HG03280 (cell line): ENCODE measurements at regions not wholly inside any gene's neighbourhood (a gene's known extent, or its start where the extent isn't known, plus 50 kb on each side); places are given as distances from the start of the nearest gene placed in this dataset.
"Not testable (repeated sequence)": the region's sequence is repeated elsewhere in the genome, so short reads cannot be mapped to it uniquely, and the experiment has no call there.

ENCODE experiments used
- ATAC-seq: cut with Tn5 transposase; IDR thresholded peaks from one replicate; pipeline ENCODE4 v1.9.1; 2021; ENCODE audit warnings: mild to moderate bottlenecking, moderate library complexity; ENCODE audit not compliant: unreplicated experiment

- ATAC-seq = peak; percentile 97
These were observed 65.6 kb downstream of the UFM1 start for GRCh38 chr13:38415233-38415632.

DNA sequence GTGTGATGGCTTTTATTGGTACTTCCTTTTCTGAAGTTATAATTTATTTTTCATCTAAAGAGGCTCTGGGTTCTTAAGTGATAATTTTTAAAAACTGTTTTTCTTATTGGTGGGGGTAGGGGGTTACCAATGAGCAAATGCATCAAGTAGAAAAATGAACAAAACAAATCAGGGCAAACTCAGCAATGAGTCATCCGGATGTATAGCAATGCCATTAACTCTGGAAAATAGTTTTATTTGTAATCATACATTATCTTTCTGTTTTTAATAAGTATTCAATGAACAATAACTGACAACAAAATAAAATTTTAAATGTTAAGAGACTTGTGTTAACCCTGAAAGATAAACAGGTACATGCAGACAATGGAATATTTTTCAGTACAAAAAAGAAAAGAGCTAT, 67.6 kb downstream of the UFM1 start:
- ATAC-seq = no peak

GRCh38 chr13:38417727-38418126, 68.1 kb downstream of the UFM1 start:
- ATAC-seq = peak; percentile 41

- ATAC-seq = no peak
These were observed 68.6 kb downstream of the UFM1 start for GRCh38 chr13:38418286-38418685.

DNA sequence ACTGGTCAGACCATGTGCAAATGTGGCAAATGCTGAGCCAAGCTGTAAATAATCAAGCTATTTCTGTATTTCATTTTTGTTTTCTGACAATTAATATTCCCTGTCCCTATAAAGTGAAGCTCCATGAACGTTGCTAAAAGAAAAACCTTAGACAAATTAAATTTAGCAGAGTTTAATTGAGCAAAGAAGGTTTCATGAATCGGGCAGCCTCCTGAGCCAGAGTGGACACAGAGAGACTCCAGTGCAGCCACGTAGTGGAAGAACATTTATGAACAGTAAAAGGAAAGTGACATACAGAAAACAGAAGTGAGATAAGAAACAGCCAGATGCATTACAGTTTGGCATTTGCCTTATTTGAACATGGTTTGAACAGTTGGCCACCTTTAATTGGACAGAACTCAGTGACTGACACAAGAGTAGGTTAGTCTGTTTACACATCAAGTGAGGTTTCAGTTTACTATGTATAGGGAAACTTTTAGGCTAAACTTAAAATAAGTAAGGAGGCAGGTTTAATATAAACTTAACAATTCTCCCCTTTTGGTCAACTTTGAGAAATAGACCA, 69.7 kb downstream of the UFM1 start:
- peak; percentile 37 for ATAC-seq

DNA sequence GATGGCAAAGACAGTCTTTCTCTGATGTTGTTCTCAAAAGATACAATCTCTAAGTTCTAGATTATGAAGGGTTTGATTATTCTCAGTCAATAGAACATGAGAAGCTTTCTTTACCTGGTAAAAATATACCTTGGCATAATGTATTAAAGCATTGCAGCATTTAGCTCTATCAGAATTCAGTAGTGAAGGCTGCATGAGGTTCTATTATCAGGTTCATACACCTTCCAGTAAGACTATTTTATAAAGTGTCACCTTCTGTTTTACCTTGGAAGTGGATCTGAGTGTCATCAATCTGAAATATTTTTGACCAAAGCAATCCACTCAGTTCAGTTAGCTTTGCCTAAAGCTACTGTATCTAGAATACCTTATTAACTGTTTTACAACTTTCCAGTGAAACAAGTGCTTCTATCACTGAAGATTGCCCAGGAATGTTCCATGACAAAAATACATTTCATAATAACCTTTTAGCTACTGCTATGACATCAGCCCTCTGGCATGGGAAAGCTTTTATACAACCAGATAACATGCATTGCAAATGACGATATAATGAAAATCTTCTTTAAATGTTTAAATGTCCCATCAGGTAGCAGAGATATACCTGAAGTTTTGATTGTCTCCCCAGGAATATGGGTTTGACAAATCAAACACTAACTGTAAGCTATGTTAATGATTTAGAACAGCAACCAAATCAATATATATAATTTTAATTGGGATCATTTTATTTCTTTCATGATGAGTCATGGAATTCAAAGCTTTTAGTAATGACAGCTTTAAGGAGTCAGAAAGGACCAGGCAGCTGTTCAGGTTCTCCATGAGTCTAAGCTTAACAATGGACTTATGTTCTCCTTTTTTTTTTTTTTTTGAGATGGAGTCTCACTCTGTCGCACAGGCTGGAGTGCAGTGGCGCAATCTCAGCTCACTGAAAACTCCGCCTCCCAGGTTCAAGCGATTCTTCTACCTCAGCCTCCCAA, 72.2 kb downstream of the UFM1 start:
- no peak for ATAC-seq

GRCh38 chr13:38429916-38430315, 80.3 kb downstream of the UFM1 start:
- no peak for ATAC-seq

DNA sequence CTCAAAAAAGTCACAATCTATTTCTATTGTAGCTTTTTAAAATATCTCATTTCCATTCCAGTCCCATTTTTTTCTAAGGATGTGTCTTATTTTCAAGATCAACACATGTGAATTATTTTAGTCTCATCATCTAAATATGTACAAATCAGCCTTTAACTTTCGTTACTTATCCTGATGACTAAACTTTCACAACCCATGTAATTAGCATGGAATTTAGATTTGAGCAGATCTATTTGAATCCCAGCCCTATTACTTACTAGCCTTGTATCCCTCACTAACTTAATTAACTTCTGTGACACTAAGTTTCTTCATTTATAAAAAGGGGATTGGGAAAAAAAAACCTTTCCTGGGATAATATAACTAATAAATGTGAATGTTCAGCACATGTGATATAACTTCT, 81.1 kb downstream of the UFM1 start:
- no peak for ATAC-seq

DNA sequence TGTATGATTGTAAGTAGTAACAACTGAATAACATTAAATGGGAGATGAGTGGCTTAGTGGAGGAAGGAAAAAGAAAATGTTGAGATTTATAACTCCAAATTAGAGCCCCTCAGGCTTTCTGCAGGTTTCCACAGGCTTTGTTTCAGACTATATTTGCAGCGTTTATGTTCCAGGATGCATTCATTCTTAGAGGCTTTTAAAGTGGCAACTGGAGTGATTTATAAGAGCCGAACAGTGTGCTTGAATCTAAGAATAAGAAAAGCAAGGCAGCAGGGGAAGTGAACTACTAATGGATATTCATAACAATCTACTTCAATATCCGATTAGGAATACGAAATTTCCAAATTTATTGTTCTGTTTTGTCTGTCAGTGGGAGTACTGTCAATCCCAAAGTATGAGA, 91.0 kb downstream of the UFM1 start:
- ATAC-seq = no peak

DNA sequence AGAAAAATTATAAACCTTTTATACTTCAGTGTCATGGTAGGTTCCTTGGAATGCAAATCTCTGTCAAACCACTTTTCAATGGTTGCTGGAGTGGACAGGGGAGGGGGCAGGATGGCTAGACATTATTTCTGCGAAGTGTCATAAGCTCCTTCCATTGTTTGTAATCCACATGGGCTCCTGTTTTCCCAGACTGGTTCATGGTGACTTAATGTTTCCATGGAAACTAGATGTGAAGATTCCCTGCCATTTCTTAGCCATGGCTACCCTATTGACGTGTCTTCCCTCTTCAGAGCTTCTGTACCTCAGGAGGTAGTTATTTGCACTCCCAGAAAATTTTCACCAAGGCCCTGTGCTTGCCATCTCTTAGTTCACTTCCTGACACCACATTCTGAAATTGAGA, 95.3 kb downstream of the UFM1 start:
- no peak for ATAC-seq

GRCh38 chr13:38452656-38453055, 103.0 kb downstream of the UFM1 start:
- no peak for ATAC-seq

DNA sequence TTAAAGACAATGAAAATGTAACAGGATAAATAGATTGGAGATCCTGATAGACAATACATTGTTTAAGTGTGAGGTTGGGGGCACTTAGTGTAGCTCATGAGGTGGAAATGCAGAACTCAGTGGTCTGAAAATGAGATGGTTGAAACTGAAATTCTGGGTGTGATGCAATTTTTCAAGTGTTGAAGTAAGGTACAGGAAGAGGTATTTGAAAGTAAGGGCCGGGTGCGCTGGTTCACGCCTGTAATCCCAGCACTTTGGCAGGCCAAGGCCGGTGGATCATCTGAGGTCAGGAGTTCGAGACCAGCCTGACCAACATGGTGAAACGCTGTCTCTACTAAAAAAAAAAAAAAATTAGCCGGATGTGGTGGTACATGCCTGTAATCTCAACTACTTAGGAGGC, 113.0 kb downstream of the UFM1 start:
- ATAC-seq = no peak

GRCh38 chr13:38463048-38463447, 113.4 kb downstream of the UFM1 start:
- no peak for ATAC-seq

- ATAC-seq = not testable (repeated sequence)
These were observed 122.8 kb downstream of the UFM1 start for GRCh38 chr13:38472411-38472810.

DNA sequence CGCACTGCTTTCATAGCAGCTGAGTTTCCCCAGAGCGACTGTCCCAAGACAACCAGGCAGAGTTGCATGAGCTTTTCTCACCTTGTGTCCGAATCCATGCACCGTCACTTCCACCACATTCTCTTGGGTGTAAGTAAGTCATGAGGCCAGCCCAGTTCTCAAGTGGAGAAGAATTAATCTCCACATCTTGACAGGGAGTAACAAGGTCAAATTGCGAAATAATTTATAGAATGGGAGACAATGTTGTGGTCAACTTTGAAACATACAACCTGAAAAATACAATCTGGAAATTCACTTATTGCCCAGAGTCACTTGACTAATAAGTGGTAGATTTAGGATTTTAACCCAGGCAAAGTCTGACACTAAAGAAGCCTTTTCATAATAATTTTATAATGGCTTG, 123.7 kb downstream of the UFM1 start:
- ATAC-seq = no peak

DNA sequence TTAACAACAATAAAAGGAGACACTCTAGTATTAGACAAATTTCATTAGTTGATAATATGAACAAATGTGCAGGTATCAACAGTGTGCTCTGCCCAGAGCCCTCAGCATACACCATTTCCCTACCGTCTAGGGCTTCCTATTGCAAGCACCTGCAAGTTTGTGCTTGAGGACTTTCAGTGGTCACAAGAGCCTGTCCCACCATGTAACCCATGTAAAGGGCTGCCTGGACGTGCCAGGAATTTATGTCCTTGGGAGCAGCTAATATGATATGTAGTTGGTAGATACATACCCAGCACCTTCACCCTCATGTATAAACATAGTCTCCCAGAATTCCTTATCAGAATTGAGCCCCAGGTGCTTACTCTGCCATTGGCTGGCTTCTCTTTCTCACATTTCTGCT, 128.0 kb downstream of the UFM1 start:
- no peak for ATAC-seq

DNA sequence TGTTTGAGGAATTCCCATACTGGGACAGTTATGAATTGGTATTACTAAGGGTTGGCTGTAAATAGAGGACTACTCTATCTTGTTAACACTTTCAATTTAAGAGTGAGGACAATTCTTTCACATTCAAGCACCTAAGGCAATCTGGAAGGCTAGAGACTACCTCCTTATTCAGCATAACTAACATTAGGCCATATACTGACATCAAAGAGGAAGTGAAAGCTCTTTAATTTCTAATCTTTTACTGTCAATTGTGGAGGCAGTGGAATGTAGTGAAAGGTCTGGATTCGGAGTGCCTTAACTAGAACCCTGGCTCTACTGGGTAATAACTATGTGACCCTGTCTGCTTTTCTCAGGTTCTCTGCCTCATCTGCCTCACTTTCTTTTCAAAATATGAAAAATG, 134.0 kb downstream of the UFM1 start:
- no peak for ATAC-seq

DNA sequence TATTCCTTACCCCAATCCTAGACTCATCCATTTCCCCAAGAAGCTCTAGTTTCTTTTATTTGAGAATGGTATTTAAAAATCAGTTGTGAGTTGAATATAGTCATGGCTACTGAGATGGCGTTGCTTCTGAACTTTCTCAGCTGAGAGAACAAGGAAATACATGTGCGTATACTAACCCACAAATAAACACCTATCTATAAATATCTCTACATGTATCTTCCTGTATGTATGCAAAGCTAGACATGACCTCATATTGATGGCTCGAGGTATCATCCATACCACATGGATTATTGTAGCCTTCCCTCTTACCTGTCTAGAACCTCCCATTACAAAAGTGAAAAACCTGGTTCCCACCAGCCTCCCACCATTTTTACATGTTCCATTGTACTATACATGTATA, 141.0 kb downstream of the UFM1 start:
- ATAC-seq = no peak

DNA sequence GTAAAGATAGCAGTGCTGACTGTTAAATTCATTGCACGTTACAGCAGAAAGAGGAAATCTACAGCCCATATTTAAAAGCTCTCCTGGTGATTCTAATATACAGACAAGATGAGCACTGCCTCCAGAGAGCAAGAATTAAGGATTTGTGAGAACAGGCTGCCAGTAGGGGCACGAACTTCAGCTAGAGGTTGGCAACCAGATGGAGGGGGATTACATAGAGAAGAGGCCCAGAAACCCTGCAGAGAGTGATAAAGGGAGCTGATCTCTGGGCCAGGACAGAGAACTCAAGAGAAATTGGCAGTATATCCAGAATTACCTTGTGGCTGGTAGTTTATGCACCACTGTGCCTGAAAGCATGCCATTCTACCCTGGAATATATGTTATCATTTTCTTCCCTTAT, 144.8 kb downstream of the UFM1 start:
- ATAC-seq = no peak

DNA sequence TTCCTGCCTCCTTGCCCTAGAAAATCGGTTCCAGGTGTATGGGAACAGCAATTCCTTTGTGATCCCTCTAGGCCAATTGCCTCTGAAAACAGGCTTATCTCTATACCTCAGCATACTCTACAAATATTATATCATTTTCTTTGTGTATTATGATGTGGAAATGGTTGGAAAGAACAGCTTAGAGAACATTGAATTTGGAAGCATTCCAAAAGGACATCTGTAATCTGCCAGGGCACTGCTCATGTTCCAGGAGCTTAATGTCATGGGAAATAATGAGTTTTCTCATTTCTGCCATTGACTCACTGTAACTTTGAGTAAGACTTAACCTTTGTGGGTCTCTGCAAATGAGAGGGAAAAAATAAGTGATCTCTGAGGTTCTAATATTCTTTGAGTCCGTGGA, 147.3 kb downstream of the UFM1 start:
- no peak for ATAC-seq

GRCh38 chr13:38498271-38498670, 148.6 kb downstream of the UFM1 start:
- ATAC-seq = no peak

GRCh38 chr13:38514575-38514974, 164.9 kb downstream of the UFM1 start:
- no peak for ATAC-seq
